Lung (tissue), 11 donors: ENCODE measurements at regions not wholly inside any gene's neighbourhood (a gene's known extent, or its start where the extent isn't known, plus 50 kb on each side); places are given as distances from the start of the nearest gene placed in this dataset.

Source experiments
- ATAC-seq: fragments of 200-7000 bp; cut with Tn5 transposase; one replicate; pipeline ENCODE4 v1.9.1; 2020; ENCODE audit warnings: moderate number of reproducible peaks; ENCODE audit not compliant: insufficient read depth, low FRiP score
- DNase-seq, 3 donors: peaks; one replicate each; pipeline ENCODE4 v3.0.0-alpha.2; 2013 to 2017
- H3K27ac ChIP-seq, 2 donors: one replicate each; pipeline ENCODE4 v1.5.1; 2013; ENCODE audit warnings: mild to moderate bottlenecking in 2 of 2, moderate library complexity in 2 of 2, control low read depth in 1 of 2, inconsistent platforms in 1 of 2, low read depth in 1 of 2, low read length in 1 of 2
- H3K27me3 ChIP-seq, 3 donors: one replicate each; pipeline ENCODE4 v1.5.1; 2013; ENCODE audit warnings: low read length in 2 of 3; ENCODE audit not compliant: control insufficient read depth in 3 of 3, insufficient read depth in 3 of 3
- H3K36me3 ChIP-seq, 4 donors: one replicate each; pipeline ENCODE4 v1.5.1; 2013; ENCODE audit warnings: low read length in 4 of 4, mild to moderate bottlenecking in 1 of 4, moderate library complexity in 1 of 4; ENCODE audit not compliant: control insufficient read depth in 4 of 4, insufficient read depth in 4 of 4
- H3K4me1 ChIP-seq, 5 donors: one replicate each; pipeline ENCODE4 v1.5.1; 2013; ENCODE audit warnings: low read length in 5 of 5, mild to moderate bottlenecking in 2 of 5, moderate library complexity in 1 of 5; ENCODE audit not compliant: control insufficient read depth in 5 of 5, insufficient read depth in 5 of 5
- H3K4me3 ChIP-seq: one replicate; pipeline ENCODE4 v1.5.1; 2013; ENCODE audit warnings: mild to moderate bottlenecking, control low read depth, moderate library complexity
- H3K9ac ChIP-seq, 2 donors: one replicate each; pipeline ENCODE4 v1.5.1; 2013; ENCODE audit warnings: low read length in 2 of 2, control low read depth in 1 of 2; ENCODE audit not compliant: insufficient read depth in 1 of 2
- H3K9me3 ChIP-seq, 4 donors: one replicate each; pipeline ENCODE4 v1.5.1; 2013; ENCODE audit warnings: low read length in 3 of 4, mild to moderate bottlenecking in 1 of 4, moderate library complexity in 1 of 4; ENCODE audit not compliant: control insufficient read depth in 4 of 4, insufficient read depth in 3 of 4
- CTCF ChIP-seq: IDR thresholded peaks from 2 replicates; pipeline ENCODE4 v1.5.1; 2012; ENCODE audit warnings: mild to moderate bottlenecking; ENCODE audit errors: control extremely low read depth, extremely low read depth
- WGBS, 2 donors: extraction: QIAGEN DNeasy Blood & Tissue Kit; methylation state at CpG; one replicate each; pipeline ENCODE4 v1.1.7; 2013; 5-methylcytosine and 5-hydroxymethylcytosine counted together
- donor health status: control.
- donor health status: control.
- donor health status: Bipolar disorder and iron deficiency.
- donor health status: healthy.
- donor health status: DM: yes; HTN: yes; CAD: no.

GRCh38 chr10:44242091-44242490 is 142.8 kb downstream of the CXCL12 start:
- no peak for ATAC-seq
- Histone ChIP-seq H3K27ac (no peak overlapping the region), H3K9ac (no peak overlapping the region), H3K9me3 (no peaks in the 10 kb centered on the region), H3K4me3 (no peak overlapping the region), H3K36me3 (no peaks in the 10 kb centered on the region), H3K27me3 (no peaks in the 10 kb centered on the region), H3K4me1 (no peaks in the 10 kb centered on the region)
- no peak for DNase-seq
- TF ChIP-seq CTCF = no peak
- 86 to 93% methylated on average over 2 of the region's 2 CpGs for WGBS, 2 donors

DNA sequence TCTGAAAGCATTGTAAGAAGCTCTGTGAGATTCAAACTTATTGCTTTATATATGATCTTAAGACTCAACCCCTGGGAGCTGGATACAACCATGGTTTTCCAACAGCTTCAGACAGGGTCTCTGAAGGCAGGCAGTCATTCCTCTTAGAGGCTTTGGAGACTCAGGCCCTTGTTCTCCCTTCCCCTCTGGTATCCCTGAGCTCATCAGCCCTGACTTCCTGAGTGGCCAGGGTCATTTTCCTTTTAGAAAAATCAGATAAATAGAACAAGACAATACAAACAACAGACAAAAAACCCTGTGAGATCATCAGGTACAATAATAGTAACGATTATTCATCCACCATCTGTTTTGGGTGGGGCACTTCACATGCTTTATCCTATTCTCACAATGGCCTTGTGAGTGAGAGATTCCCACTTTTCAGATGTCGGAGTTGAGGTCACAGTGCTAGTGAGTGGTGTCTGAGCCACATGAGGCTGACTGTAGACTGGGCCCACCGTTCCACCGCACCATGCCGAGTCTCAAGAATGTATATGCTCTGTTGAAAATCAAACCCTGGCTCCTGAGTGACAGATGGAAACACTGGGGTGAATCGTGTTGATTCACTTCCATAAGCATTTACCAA is 144.2 kb downstream of the CXCL12 start:
- H3K9me3 ChIP-seq = peaks cover 0 to 2% (median 0%) of the 10 kb centered on the region in 4 donors
- no peak overlapping the region for H3K4me3 ChIP-seq
- no peaks in the 10 kb centered on the region for H3K4me1 ChIP-seq
- no peak for TF ChIP-seq CTCF
- no peak overlapping the region for H3K27ac ChIP-seq
- no peak overlapping the region for H3K9ac ChIP-seq
- DNase-seq = no peak
- no peaks in the 10 kb centered on the region for H3K36me3 ChIP-seq
- peak; percentile 41 for ATAC-seq
- 85 to 89% methylated on average over 6 of the region's 6 CpGs for WGBS, 2 donors
- no peaks in the 10 kb centered on the region for H3K27me3 ChIP-seq

DNA sequence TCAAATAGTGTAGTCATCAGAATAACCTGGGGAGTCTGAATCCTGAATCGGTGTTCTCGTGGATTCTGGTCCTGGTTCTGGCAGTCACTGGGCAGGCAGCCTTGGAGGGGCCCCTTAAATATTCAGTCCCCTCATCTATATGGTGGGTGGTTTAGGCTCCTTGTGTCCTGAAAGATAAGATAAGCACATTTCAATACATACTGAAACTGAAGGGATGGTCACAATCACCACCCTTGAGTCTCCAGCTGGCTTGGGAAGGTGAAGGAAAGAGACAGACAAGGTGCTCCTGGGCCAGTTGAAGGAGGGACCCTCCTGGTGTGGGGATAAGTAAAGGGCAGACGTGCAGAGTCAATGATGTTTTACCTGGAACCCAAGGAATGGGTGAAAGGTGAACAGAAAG is 146.7 kb downstream of the CXCL12 start:
- TF ChIP-seq CTCF = no peak
- Histone ChIP-seq H3K27ac (no peak overlapping the region), H3K9ac (no peak overlapping the region), H3K4me1 (peaks cover 0 to 7% (median 6%) of the 10 kb centered on the region in 5 donors), H3K9me3 (peaks cover 0 to 2% (median 0%) of the 10 kb centered on the region in 4 donors), H3K4me3 (no peak overlapping the region), H3K36me3 (no peaks in the 10 kb centered on the region), H3K27me3 (no peaks in the 10 kb centered on the region)
- WGBS, 2 donors = 85 to 87% methylated on average over 3 of the region's 3 CpGs
- no peak for DNase-seq
- ATAC-seq = no peak
